ENCODE measurements at regions not wholly inside any gene's neighbourhood (a gene's known extent, or its start where the extent isn't known, plus 50 kb on each side); places are given as distances from the start of the nearest gene placed in this dataset.

DNA sequence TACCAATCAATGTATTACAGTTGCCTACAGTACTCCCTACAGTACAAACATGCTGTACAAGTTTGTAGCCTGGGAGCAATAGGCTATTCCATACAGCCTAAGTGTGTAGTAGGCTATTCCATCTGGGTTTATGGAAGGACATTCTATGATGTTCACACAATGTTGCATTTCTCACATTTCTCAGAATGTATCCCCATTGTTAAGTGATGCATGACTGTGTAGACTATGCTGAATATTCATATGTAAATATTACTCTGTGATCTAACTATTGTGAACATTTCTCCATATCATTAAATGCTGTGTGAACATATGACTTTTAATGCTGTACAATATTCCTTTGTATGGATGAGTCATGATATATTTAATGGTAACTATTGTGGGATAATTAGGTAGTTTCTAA, 139.2 kb upstream of the ADAMTS9 start:
- TF ChIP-seq, protein P1, sequence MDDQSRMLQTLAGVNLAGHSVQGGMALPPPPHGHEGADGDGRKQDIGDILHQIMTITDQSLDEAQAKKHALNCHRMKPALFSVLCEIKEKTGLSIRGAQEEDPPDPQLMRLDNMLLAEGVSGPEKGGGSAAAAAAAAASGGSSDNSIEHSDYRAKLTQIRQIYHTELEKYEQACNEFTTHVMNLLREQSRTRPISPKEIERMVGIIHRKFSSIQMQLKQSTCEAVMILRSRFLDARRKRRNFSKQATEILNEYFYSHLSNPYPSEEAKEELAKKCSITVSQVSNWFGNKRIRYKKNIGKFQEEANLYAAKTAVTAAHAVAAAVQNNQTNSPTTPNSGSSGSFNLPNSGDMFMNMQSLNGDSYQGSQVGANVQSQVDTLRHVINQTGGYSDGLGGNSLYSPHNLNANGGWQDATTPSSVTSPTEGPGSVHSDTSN (IDR thresholded peaks at IDR 0.05) = no peak
- TF ChIP-seq, protein P2, sequence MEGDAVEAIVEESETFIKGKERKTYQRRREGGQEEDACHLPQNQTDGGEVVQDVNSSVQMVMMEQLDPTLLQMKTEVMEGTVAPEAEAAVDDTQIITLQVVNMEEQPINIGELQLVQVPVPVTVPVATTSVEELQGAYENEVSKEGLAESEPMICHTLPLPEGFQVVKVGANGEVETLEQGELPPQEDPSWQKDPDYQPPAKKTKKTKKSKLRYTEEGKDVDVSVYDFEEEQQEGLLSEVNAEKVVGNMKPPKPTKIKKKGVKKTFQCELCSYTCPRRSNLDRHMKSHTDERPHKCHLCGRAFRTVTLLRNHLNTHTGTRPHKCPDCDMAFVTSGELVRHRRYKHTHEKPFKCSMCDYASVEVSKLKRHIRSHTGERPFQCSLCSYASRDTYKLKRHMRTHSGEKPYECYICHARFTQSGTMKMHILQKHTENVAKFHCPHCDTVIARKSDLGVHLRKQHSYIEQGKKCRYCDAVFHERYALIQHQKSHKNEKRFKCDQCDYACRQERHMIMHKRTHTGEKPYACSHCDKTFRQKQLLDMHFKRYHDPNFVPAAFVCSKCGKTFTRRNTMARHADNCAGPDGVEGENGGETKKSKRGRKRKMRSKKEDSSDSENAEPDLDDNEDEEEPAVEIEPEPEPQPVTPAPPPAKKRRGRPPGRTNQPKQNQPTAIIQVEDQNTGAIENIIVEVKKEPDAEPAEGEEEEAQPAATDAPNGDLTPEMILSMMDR (IDR thresholded peaks at IDR 0.05) = no peak
- TF ChIP-seq FOXM1 (IDR thresholded peaks at IDR 0.05; ENCODE audit: low read depth) = no peak
- no peak for TF ChIP-seq EP300 (IDR thresholded peaks at IDR 0.05; ENCODE audit: borderline replicate concordance in 1 of 2, low read depth in 1 of 2, low read length in 1 of 2)
- no peak for TF ChIP-seq POLR2AphosphoS5 (IDR thresholded peaks at IDR 0.05; ENCODE audit: low read depth, low read length)
- no peak for TF ChIP-seq YY1 (IDR thresholded peaks at IDR 0.05; ENCODE audit: low read depth)
